ENCODE measurements at regions not wholly inside any gene's neighbourhood (a gene's known extent, or its start where the extent isn't known, plus 50 kb on each side); places are given as distances from the start of the nearest gene placed in this dataset.

GRCh38 chr12:38386205-38386985 lies 69.8 kb downstream of the ALG10B start:
- TF ChIP-seq EZH2 (IDR thresholded peaks at IDR 0.05; ENCODE audit: borderline replicate concordance, insufficient read depth, low read length, poor library complexity, severe bottlenecking) (no peak), TAF1 (IDR thresholded peaks at IDR 0.05; ENCODE audit: low read depth) (no peak), EP300 (conservative IDR thresholded peaks at IDR 0.05; ENCODE audit: poor library complexity, severe bottlenecking) (no peak)

Data from neural cell (in vitro differentiated cells).